Epithelial cell of esophagus (primary cell): ENCODE measurements at regions not wholly inside any gene's neighbourhood (a gene's known extent, or its start where the extent isn't known, plus 50 kb on each side); places are given as distances from the start of the nearest gene placed in this dataset.
A peak's percentile ranks its signal among the peaks of the same experiment; 100 is the strongest.
"Not testable (repeated sequence)": the region's sequence is repeated elsewhere in the genome, so short reads cannot be mapped to it uniquely, and the experiment has no call there.

Experiments
- DNase-seq: peaks from one replicate; pipeline ENCODE4 v3.0.0; 2010; ENCODE audit warnings: low read depth
- H3K4me3 ChIP-seq: 2 replicates; pipeline ENCODE4 v1.5.1; 2011; ENCODE audit warnings: mild to moderate bottlenecking, low read length, control low read depth
- TF ChIP-seq, protein P1 (sequence below): IDR thresholded peaks from 2 replicates; pipeline ENCODE4 v1.5.1; 2011; ENCODE audit warnings: low read depth, mild to moderate bottlenecking, low read length, control low read depth, inconsistent platforms; ENCODE audit not compliant: insufficient read depth; ENCODE audit errors: missing control alignments

DNA sequence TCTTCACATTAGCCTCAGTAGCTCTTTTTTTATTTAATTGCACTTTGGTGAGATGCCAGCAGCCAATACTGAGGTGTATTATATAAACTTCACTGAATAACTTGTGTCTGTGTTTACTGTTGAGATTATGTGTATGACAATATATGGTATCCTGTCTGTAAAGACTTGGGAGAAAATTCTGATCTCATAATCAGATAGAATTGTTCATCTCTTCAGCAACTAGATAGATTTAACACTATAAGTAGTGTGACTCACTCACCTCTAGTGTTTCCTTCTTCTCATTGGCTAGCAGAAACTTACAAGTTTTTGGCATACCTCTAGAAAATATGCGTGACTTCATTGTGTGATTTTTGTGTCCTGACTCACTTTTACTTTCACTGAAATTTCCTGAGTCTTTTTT is 67.6 kb upstream of the TGFBR2 start:
- H3K4me3 ChIP-seq = no peak overlapping the region
- TF ChIP-seq, protein P1, sequence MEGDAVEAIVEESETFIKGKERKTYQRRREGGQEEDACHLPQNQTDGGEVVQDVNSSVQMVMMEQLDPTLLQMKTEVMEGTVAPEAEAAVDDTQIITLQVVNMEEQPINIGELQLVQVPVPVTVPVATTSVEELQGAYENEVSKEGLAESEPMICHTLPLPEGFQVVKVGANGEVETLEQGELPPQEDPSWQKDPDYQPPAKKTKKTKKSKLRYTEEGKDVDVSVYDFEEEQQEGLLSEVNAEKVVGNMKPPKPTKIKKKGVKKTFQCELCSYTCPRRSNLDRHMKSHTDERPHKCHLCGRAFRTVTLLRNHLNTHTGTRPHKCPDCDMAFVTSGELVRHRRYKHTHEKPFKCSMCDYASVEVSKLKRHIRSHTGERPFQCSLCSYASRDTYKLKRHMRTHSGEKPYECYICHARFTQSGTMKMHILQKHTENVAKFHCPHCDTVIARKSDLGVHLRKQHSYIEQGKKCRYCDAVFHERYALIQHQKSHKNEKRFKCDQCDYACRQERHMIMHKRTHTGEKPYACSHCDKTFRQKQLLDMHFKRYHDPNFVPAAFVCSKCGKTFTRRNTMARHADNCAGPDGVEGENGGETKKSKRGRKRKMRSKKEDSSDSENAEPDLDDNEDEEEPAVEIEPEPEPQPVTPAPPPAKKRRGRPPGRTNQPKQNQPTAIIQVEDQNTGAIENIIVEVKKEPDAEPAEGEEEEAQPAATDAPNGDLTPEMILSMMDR = no peak
- DNase-seq = peak; percentile 76

DNA sequence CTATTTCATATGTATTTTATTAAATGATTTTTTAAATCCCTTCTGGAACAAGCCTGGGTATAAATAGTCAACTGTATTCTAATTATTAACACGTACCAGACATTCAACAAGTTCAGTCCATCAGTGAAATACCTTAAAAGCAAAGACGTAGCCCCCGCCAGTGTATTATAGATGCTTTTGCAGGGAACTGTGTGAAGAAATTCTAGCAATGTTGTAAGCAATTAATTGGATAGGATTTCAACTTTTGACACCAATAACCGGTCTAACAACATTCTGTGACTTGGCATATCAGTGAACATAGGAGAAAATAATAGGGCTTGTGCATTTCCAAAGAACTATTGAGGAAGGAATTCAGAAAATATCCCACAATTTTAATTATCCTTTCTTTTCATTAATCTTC is 67.2 kb upstream of the TGFBR2 start:
- TF ChIP-seq, protein P1 = no peak
- H3K4me3 ChIP-seq = no peak overlapping the region

DNA sequence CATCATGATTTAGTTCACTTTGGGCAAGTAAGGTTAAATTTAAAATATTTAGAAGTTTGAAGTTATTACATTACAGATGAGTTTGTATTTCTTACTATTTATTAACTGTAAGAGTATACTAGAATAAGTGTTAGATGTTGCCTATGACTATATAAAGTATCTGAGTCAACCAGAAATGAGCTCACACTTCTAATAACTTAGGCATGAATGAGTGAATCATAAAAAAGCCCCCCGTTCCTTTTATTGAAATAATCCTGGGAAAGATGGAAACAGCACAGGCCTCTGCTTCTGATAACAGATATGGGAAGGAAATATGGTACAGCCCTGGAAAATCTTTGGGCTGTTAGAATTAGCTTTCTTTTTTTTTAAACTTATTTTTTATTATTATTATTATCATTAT is 66.6 kb upstream of the TGFBR2 start:
- peak; percentile 67 for DNase-seq
- no peak overlapping the region for H3K4me3 ChIP-seq
- TF ChIP-seq, protein P1 = no peak

More for the DNA sequence above, 67.2 kb upstream of the TGFBR2 start:
- peak; percentile 85 for DNase-seq

DNA sequence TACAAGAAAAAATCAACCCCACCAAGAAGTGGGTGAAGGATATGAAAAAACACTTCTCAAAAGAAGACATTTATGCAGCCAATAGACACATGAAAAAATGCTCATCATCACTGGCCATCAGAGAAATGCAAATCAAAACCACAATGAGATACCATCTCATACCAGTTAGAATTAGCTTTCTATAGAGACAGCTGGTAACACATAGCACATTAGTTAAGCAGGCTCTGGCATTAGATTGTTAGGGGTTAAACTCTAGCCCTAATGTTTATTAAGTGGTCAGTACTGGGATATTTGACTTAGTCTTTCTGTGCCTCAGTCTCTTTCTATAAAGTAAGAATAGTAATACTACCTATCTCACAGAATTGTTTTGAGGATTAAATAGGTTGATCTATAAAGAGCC is 65.2 kb upstream of the TGFBR2 start:
- DNase-seq, H3K4me3 ChIP-seq: not testable (repeated sequence)

DNA sequence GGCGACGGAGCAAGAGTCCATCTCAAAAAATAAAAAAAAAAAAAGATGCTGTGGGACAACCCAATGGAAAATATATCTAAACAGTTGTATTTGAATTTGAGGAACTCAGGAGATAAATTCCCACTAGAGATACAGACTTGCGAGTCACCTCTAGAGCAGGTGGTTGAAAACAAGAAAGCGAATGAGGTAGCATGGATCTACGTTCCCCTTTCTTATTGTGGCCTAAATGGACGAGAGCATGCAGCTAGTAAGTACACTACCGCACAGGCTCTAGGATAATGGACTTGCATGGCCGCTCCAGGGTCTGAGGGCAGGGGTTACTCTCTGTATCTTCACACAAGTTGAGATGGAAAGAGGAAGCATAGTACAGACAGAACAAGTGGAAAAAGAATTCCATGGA is 63.5 kb upstream of the TGFBR2 start:
- no peak for DNase-seq
- H3K4me3 ChIP-seq = no peak overlapping the region
- TF ChIP-seq, protein P1 = no peak

DNA sequence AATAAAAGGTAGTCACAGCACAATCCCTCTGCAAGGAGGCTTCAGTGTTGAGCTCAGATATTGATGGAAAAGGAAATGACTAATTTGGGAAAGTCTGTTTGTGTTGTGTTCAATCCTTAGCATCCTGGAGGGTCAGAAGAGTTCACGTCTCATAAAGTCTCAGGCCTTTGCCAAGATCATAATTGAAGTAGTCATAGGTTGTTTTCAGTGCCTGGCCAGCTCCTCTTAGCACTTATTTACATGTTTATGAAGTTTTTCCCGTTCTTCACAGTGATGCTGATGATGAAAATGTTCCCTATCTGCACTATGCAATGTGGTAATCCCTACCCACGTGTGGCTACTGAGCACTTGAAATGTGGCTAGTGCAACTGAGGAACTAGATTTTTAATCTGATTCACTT is 61.6 kb upstream of the TGFBR2 start:
- peak; percentile 81 for DNase-seq
- TF ChIP-seq, protein P1 = no peak
- H3K4me3 ChIP-seq = no peak overlapping the region

DNA sequence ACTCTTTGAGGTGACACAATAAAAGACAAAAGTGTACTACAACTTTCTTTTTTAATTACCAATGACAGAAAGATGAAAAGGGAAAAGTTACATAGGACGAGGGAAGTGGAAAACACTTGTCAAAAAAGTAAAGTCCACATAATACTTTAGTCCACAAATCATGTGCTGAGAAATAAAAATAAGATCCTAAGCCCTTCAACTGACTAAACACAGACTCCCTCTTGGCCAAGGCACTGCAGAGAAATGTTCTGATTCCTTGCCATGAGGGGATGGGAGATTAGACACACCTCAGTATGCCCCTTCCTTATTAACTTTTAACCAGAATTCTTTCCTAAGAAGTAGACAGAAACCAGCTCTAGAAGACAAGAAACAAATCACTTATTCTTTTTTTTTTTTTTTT is 59.5 kb upstream of the TGFBR2 start:
- no peak for DNase-seq
- no peak overlapping the region for H3K4me3 ChIP-seq
- TF ChIP-seq, protein P1 = no peak

DNA sequence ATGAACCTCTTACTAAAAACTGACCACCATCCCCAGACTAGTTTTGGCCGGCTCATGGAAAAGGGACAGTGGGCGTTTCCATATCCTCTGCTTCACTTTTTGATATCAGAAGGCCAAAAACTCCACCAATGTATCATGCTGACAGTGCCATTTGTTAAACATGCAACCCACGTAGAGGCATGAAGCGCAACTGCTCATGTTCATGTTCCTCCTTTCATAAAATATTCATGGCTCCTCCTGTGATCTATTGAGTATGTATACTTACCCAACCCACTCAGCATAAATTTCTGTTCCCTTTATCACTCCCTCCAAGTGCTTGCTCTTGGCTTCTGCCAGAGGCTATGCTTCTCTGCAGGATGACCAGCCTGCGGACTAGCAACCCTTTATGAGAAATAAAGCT is 58.7 kb upstream of the TGFBR2 start:
- H3K4me3 ChIP-seq = no peak overlapping the region
- TF ChIP-seq, protein P1 = no peak
- DNase-seq = no peak
